Osteocyte (in vitro differentiated cells): ENCODE measurements at regions not wholly inside any gene's neighbourhood (a gene's known extent, or its start where the extent isn't known, plus 50 kb on each side); places are given as distances from the start of the nearest gene placed in this dataset.

ENCODE experiments used
- DNase-seq: peaks from one replicate; pipeline ENCODE4 v3.0.0; 2021; ENCODE audit warnings: mixed read lengths; ENCODE audit not compliant: unreplicated experiment; ENCODE audit errors: extremely low spot score
- H3K27ac Mint-ChIP-seq: one replicate; pipeline ENCODE4 v1.8.0; 2021; ENCODE audit warnings: mild to moderate bottlenecking, mixed read lengths; ENCODE audit not compliant: unreplicated experiment
- H3K27me3 Mint-ChIP-seq: one replicate; pipeline ENCODE4 v1.8.0; 2021; ENCODE audit warnings: mixed read lengths; ENCODE audit not compliant: unreplicated experiment
- H3K36me3 Mint-ChIP-seq: one replicate; pipeline ENCODE4 v1.8.0; 2021; ENCODE audit warnings: mixed read lengths; ENCODE audit not compliant: unreplicated experiment
- H3K4me1 Mint-ChIP-seq: one replicate; pipeline ENCODE4 v1.8.0; 2021; ENCODE audit warnings: mixed read lengths; ENCODE audit not compliant: unreplicated experiment
- H3K4me3 Mint-ChIP-seq: one replicate; pipeline ENCODE4 v1.8.0; 2021; ENCODE audit warnings: mild to moderate bottlenecking, moderate library complexity, mixed read lengths; ENCODE audit not compliant: unreplicated experiment
- H3K9me3 Mint-ChIP-seq: one replicate; pipeline ENCODE4 v1.8.0; 2021; ENCODE audit warnings: mixed read lengths; ENCODE audit not compliant: unreplicated experiment
- TF ChIP-seq, protein P1 (sequence below): fragments of 200-600 bp; sonication (generic); IDR thresholded peaks from 2 replicates; pipeline ENCODE4 v1.5.0; 2021; ENCODE audit warnings: antibody characterized with exemption, mild to moderate bottlenecking, moderate library complexity

GRCh38 chr3:115270849-115271248 lies 123.8 kb upstream of the ZBTB20 start:
- TF ChIP-seq, protein P1, sequence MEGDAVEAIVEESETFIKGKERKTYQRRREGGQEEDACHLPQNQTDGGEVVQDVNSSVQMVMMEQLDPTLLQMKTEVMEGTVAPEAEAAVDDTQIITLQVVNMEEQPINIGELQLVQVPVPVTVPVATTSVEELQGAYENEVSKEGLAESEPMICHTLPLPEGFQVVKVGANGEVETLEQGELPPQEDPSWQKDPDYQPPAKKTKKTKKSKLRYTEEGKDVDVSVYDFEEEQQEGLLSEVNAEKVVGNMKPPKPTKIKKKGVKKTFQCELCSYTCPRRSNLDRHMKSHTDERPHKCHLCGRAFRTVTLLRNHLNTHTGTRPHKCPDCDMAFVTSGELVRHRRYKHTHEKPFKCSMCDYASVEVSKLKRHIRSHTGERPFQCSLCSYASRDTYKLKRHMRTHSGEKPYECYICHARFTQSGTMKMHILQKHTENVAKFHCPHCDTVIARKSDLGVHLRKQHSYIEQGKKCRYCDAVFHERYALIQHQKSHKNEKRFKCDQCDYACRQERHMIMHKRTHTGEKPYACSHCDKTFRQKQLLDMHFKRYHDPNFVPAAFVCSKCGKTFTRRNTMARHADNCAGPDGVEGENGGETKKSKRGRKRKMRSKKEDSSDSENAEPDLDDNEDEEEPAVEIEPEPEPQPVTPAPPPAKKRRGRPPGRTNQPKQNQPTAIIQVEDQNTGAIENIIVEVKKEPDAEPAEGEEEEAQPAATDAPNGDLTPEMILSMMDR, result no peak
- peaks cover 4% of the 10 kb centered on the region for H3K4me1 Mint-ChIP-seq
- H3K4me3 Mint-ChIP-seq, result no peak overlapping the region
- no peak for DNase-seq
- no peak overlapping the region for H3K27ac Mint-ChIP-seq
- H3K27me3 Mint-ChIP-seq, result no peaks in the 10 kb centered on the region
- no peaks in the 10 kb centered on the region for H3K9me3 Mint-ChIP-seq
- no peaks in the 10 kb centered on the region for H3K36me3 Mint-ChIP-seq

GRCh38 chr3:115272036-115272824 lies 125.1 kb upstream of the ZBTB20 start:
- TF ChIP-seq, protein P1, result no peak
- Mint-ChIP-seq H3K36me3 (no peaks in the 10 kb centered on the region), H3K9me3 (no peaks in the 10 kb centered on the region), H3K4me3 (no peak overlapping the region), H3K4me1 (peaks cover 4% of the 10 kb centered on the region), H3K27ac (no peak overlapping the region), H3K27me3 (no peaks in the 10 kb centered on the region)
- DNase-seq, result no peak

GRCh38 chr3:115275896-115276295 lies 128.8 kb upstream of the ZBTB20 start:
- no peak overlapping the region for H3K4me3 Mint-ChIP-seq
- no peaks in the 10 kb centered on the region for H3K9me3 Mint-ChIP-seq
- no peak for DNase-seq
- no peak overlapping the region for H3K27ac Mint-ChIP-seq
- peaks cover 13% of the 10 kb centered on the region for H3K4me1 Mint-ChIP-seq
- TF ChIP-seq, protein P1, result no peak
- H3K27me3 Mint-ChIP-seq, result no peaks in the 10 kb centered on the region
- H3K36me3 Mint-ChIP-seq, result no peaks in the 10 kb centered on the region

DNA sequence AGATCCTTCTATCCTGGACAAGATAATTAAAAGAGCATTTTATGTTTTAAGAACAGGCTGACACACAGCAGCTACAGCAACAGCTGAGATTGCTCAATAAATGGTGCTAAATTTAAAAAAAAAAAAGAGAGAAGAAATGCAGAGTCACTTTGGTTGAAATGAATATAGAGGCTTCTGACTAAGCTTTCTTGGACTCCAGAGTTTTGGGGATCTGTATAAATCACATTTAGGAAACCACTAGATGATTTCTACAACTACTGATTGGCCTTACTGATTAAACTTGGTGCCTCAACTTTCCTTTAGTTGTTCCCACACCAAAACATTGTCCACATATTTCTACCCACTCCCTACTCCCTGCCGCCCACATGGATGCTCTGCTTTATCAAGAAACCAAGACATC lies 132.9 kb upstream of the ZBTB20 start:
- TF ChIP-seq, protein P1, result no peak
- Mint-ChIP-seq H3K27me3 (no peaks in the 10 kb centered on the region), H3K4me3 (no peak overlapping the region), H3K9me3 (no peaks in the 10 kb centered on the region), H3K36me3 (no peaks in the 10 kb centered on the region), H3K4me1 (peaks cover 17% of the 10 kb centered on the region), H3K27ac (no peak overlapping the region)
- DNase-seq, result no peak

GRCh38 chr3:115280506-115280905 lies 133.4 kb upstream of the ZBTB20 start:
- TF ChIP-seq, protein P1, result no peak
- Mint-ChIP-seq H3K9me3 (no peaks in the 10 kb centered on the region), H3K27me3 (no peaks in the 10 kb centered on the region), H3K4me1 (peaks cover 17% of the 10 kb centered on the region), H3K27ac (peak overlapping the region; percentile 20), H3K4me3 (no peak overlapping the region), H3K36me3 (no peaks in the 10 kb centered on the region)
- no peak for DNase-seq
